PC-3 (cell line): ENCODE measurements at regions not wholly inside any gene's neighbourhood (a gene's known extent, or its start where the extent isn't known, plus 50 kb on each side); places are given as distances from the start of the nearest gene placed in this dataset.

Experiments used
- ATAC-seq: fragments of 200-7000 bp; cut with Tn5 transposase; 2 replicates; pipeline ENCODE4 v1.9.1; 2020; ENCODE audit warnings: mild to moderate bottlenecking, moderate library complexity
- BruUV-seq: library from RNA; stranded (reverse); fragments of 400-500 nt; replicated peaks from 2 replicates; lab custom pipeline; 2021; lab: Mats Ljungman, UMichigan
- CTCF ChIA-PET: fragments of 300-600 bp; sonication (Branson Sonifier 250); formaldehyde crosslinking; loops from one replicate; lab custom pipeline; 2022; ENCODE audit warnings: antibody characterized with exemption; lab: Charles Lee
- POLR2A ChIA-PET: fragments of 300-600 bp; sonication (Branson Sonifier 250); formaldehyde crosslinking; loops from one replicate; lab custom pipeline; 2022; ENCODE audit warnings: antibody characterized with exemption; ENCODE audit not compliant: unreplicated experiment; lab: Charles Lee
- DNase-seq: peaks from one replicate; pipeline ENCODE4 v3.0.0-alpha.2; 2015
- H2AFZ ChIP-seq: fragments of 300-600 bp; sonication (generic); 2 replicates; pipeline ENCODE4 v1.6.0; 2016; ENCODE audit warnings: antibody characterized with exemption, low read length
- H3F3A ChIP-seq: fragments of 300-600 bp; sonication (generic); one replicate; pipeline ENCODE4 v1.6.0; 2017; ENCODE audit warnings: antibody characterized with exemption, low read length, control low read depth, mild to moderate bottlenecking; ENCODE audit not compliant: unreplicated experiment
- H3K27ac ChIP-seq: fragments of 300-600 bp; sonication (generic); 2 replicates; pipeline ENCODE4 v1.5.1; 2016; ENCODE audit warnings: mild to moderate bottlenecking, low read length
- H3K27me3 ChIP-seq: fragments of 300-600 bp; sonication (generic); 2 replicates; pipeline ENCODE4 v1.6.1; 2016; ENCODE audit warnings: low read length, mixed read lengths
- H3K36me3 ChIP-seq: fragments of 300-600 bp; sonication (generic); 2 replicates; pipeline ENCODE4 v1.6.1; 2016; ENCODE audit warnings: low read depth, mixed run types, low read length, mixed read lengths
- H3K4me1 ChIP-seq: fragments of 300-600 bp; sonication (generic); 2 replicates; pipeline ENCODE4 v1.5.1; 2016; ENCODE audit warnings: low read length; ENCODE audit not compliant: insufficient read depth
- H3K4me2 ChIP-seq: fragments of 300-600 bp; sonication (generic); 2 replicates; pipeline ENCODE4 v1.6.0; 2016; ENCODE audit warnings: low read length
- H3K4me3 ChIP-seq: fragments of 300-600 bp; sonication (generic); 2 replicates; pipeline ENCODE4 v1.5.1; 2016; ENCODE audit warnings: mild to moderate bottlenecking, low read length, mixed read lengths
- H3K79me2 ChIP-seq: fragments of 300-600 bp; sonication (generic); 2 replicates; pipeline ENCODE4 v1.6.1; 2017; ENCODE audit warnings: low read length, mixed read lengths
- H3K9ac ChIP-seq: fragments of 300-600 bp; sonication (generic); 2 replicates; pipeline ENCODE4 v1.6.0; 2016; ENCODE audit warnings: mild to moderate bottlenecking, low read length
- H3K9me2 ChIP-seq: fragments of 300-600 bp; sonication (generic); replicated peaks from 2 replicates; pipeline ENCODE4 v1.6.1; 2016; ENCODE audit warnings: mixed run types, low read length, mixed read lengths
- H3K9me3 ChIP-seq: fragments of 300-600 bp; sonication (generic); 2 replicates; pipeline ENCODE4 v1.6.1; 2016; ENCODE audit warnings: low read length, mixed read lengths
- H4K20me1 ChIP-seq: fragments of 300-600 bp; sonication (generic); 2 replicates; pipeline ENCODE4 v1.6.1; 2016; ENCODE audit warnings: low read length, mixed read lengths
- CTCF ChIP-seq: fragments of 300-600 bp; sonication (generic); conservative IDR thresholded peaks from 2 replicates; pipeline ENCODE4 v1.5.1; 2017; ENCODE audit warnings: antibody characterized with exemption, low read depth, mild to moderate bottlenecking, low read length
- EZH2 ChIP-seq: fragments of 300-600 bp; sonication (generic); IDR thresholded peaks from one replicate; pipeline ENCODE4 v1.6.1; 2017; ENCODE audit warnings: antibody characterized with exemption, mild to moderate bottlenecking, low read length; ENCODE audit not compliant: unreplicated experiment
- EZH2phosphoT487 ChIP-seq: fragments of 300-600 bp; sonication (generic); IDR thresholded peaks from 2 replicates; pipeline ENCODE4 v1.6.1; 2018; ENCODE audit warnings: mild to moderate bottlenecking, antibody characterized with exemption, low read length, borderline replicate concordance
- intact Hi-C: fragments of 100-400 bp; cut with micrococcal nuclease; formaldehyde crosslinking; loops from 2 replicates; pipeline ENCODE4 v1.9.0; 2023

- ATAC-seq (no peak), DNase-seq (no peak)
- Histone ChIP-seq H4K20me1 (no peaks in the 10 kb centered on the region), H3K4me1 (no peaks in the 10 kb centered on the region), H3K27ac (no peak overlapping the region), H3F3A (no peaks in the 10 kb centered on the region), H3K27me3 (no peaks in the 10 kb centered on the region), H3K4me3 (no peak overlapping the region), H3K79me2 (no peaks in the 10 kb centered on the region), H3K9ac (no peak overlapping the region), H3K9me3 (no peaks in the 10 kb centered on the region), H3K36me3 (no peaks in the 10 kb centered on the region), H2AFZ (no peak overlapping the region), H3K9me2 (no peaks in the 10 kb centered on the region), H3K4me2 (no peak overlapping the region)
- intact Hi-C loops, result no loop called here
- POLR2A ChIA-PET, result no interaction called here
- CTCF ChIA-PET, result no interaction called here
- BruUV-seq, result no TSS peak
- no peak for TF ChIP-seq CTCF
Measured at GRCh38 chr15:35624881-35625280, 78.9 kb upstream of the DPH6 start.

- intact Hi-C loops, result no loop called here
- Histone ChIP-seq H3K4me2 (no peak overlapping the region), H2AFZ (no peak overlapping the region), H3K9ac (no peak overlapping the region), H4K20me1 (no peaks in the 10 kb centered on the region), H3K9me3 (no peaks in the 10 kb centered on the region), H3K4me1 (no peaks in the 10 kb centered on the region), H3F3A (no peaks in the 10 kb centered on the region), H3K79me2 (no peaks in the 10 kb centered on the region), H3K36me3 (no peaks in the 10 kb centered on the region), H3K4me3 (no peak overlapping the region), H3K27me3 (no peaks in the 10 kb centered on the region), H3K9me2 (no peaks in the 10 kb centered on the region), H3K27ac (no peak overlapping the region)
- no peak for ATAC-seq
- POLR2A ChIA-PET, result no interaction called here
- CTCF ChIA-PET, result interaction anchor here (0.6 kb wide), 1 partner anchor 657 kb away, joined by 3 read pairs; the partner anchor contains the start of gene AQR
- TF ChIP-seq CTCF (no peak), EZH2 (no peak), EZH2phosphoT487 (no peak)
- BruUV-seq, result no TSS peak
- DNase-seq, result no peak
Measured at GRCh38 chr15:35626571-35627318, 80.8 kb upstream of the DPH6 start.

GRCh38 chr15:35627696-35628095 lies 81.7 kb upstream of the DPH6 start:
- no peak for ATAC-seq
- intact Hi-C loops, result no loop called here
- H3K79me2 ChIP-seq, result no peaks in the 10 kb centered on the region
- CTCF ChIA-PET, result no interaction called here
- no peak overlapping the region for H2AFZ ChIP-seq
- H3K4me1 ChIP-seq, result no peaks in the 10 kb centered on the region
- no peak for TF ChIP-seq EZH2phosphoT487
- no peak for TF ChIP-seq EZH2
- no peak for TF ChIP-seq CTCF
- H4K20me1 ChIP-seq, result no peaks in the 10 kb centered on the region
- no peak overlapping the region for H3K4me2 ChIP-seq
- H3K36me3 ChIP-seq, result no peaks in the 10 kb centered on the region
- no peaks in the 10 kb centered on the region for H3K27me3 ChIP-seq
- H3F3A ChIP-seq, result no peaks in the 10 kb centered on the region
- no peak for DNase-seq
- H3K4me3 ChIP-seq, result no peak overlapping the region
- BruUV-seq, result no TSS peak
- H3K9me2 ChIP-seq, result no peaks in the 10 kb centered on the region
- no peaks in the 10 kb centered on the region for H3K9me3 ChIP-seq
- POLR2A ChIA-PET, result no interaction called here
- no peak overlapping the region for H3K27ac ChIP-seq
- no peak overlapping the region for H3K9ac ChIP-seq
